Hepatocyte (in vitro differentiated cells): ENCODE measurements at regions not wholly inside any gene's neighbourhood (a gene's known extent, or its start where the extent isn't known, plus 50 kb on each side); places are given as distances from the start of the nearest gene placed in this dataset.
"Not testable (repeated sequence)": the region's sequence is repeated elsewhere in the genome, so short reads cannot be mapped to it uniquely, and the experiment has no call there.

Experiments
- DNase-seq: peaks from one replicate; pipeline ENCODE4 v3.0.0-alpha.2; 2016; ENCODE audit warnings: low spot score
- H2AFZ ChIP-seq: fragments of 200-600 bp; sonication (generic); 2 replicates; pipeline ENCODE4 v1.6.0; 2016; ENCODE audit warnings: antibody characterized with exemption, mild to moderate bottlenecking
- H3K27ac ChIP-seq: fragments of 200-600 bp; sonication (generic); 2 replicates; pipeline ENCODE4 v1.5.1; 2016; ENCODE audit warnings: mild to moderate bottlenecking
- H3K27me3 ChIP-seq: fragments of 200-600 bp; sonication (generic); 2 replicates; pipeline ENCODE4 v1.6.1; 2016
- H3K36me3 ChIP-seq: fragments of 200-600 bp; sonication (generic); replicated peaks from 2 replicates; pipeline ENCODE4 v1.5.1; 2016; ENCODE audit warnings: low read depth; ENCODE audit not compliant: insufficient read depth
- H3K4me1 ChIP-seq: fragments of 200-600 bp; sonication (generic); 2 replicates; pipeline ENCODE4 v1.5.1; 2016; ENCODE audit warnings: mild to moderate bottlenecking, moderate library complexity; ENCODE audit not compliant: insufficient read depth
- H3K4me2 ChIP-seq: fragments of 200-600 bp; sonication (generic); 2 replicates; pipeline ENCODE4 v1.6.0; 2016
- H3K4me3 ChIP-seq: fragments of 200-600 bp; sonication (generic); 2 replicates; pipeline ENCODE4 v1.5.1; 2016; ENCODE audit warnings: mild to moderate bottlenecking
- H3K79me2 ChIP-seq: fragments of 200-600 bp; sonication (generic); 2 replicates; pipeline ENCODE4 v1.6.0; 2017; ENCODE audit warnings: mild to moderate bottlenecking
- H3K9me2 ChIP-seq: fragments of 200-600 bp; sonication (generic); replicated peaks from 2 replicates; pipeline ENCODE4 v1.6.0; 2017; ENCODE audit warnings: mild to moderate bottlenecking; ENCODE audit not compliant: insufficient read depth
- H3K9me3 ChIP-seq: fragments of 200-600 bp; sonication (generic); 2 replicates; pipeline ENCODE4 v1.5.1; 2016; ENCODE audit warnings: low read depth, mild to moderate bottlenecking
- H4K20me1 ChIP-seq: fragments of 200-600 bp; sonication (generic); 2 replicates; pipeline ENCODE4 v1.6.0; 2016; ENCODE audit warnings: mild to moderate bottlenecking; ENCODE audit not compliant: insufficient read depth, poor library complexity, severe bottlenecking
- CTCF ChIP-seq: fragments of 200-600 bp; sonication (generic); IDR thresholded peaks from 2 replicates; pipeline ENCODE4 v1.5.1; 2016; ENCODE audit warnings: antibody characterized with exemption, mild to moderate bottlenecking; ENCODE audit not compliant: poor library complexity
- EZH2 ChIP-seq: fragments of 200-600 bp; sonication (generic); IDR thresholded peaks from 2 replicates; pipeline ENCODE4 v1.6.1; 2016; ENCODE audit warnings: antibody characterized with exemption, mild to moderate bottlenecking, borderline replicate concordance
- EZH2phosphoT487 ChIP-seq: fragments of 200-600 bp; sonication (generic); IDR thresholded peaks from one replicate; pipeline ENCODE4 v1.6.1; 2018; ENCODE audit warnings: antibody characterized with exemption, mild to moderate bottlenecking, low read depth, moderate library complexity; ENCODE audit not compliant: unreplicated experiment, severe bottlenecking
- WGBS: methylation state at CpG from one replicate; pipeline ENCODE4 v1.1.6; 2016; ENCODE audit warnings: low lambda C conversion rate; ENCODE audit errors: missing lambda C conversion rate; 5-methylcytosine and 5-hydroxymethylcytosine counted together

- no peaks in the 10 kb centered on the region for H4K20me1 ChIP-seq
- H3K9me2 ChIP-seq: no peaks in the 10 kb centered on the region
- no peaks in the 10 kb centered on the region for H3K27me3 ChIP-seq
- no peaks in the 10 kb centered on the region for H3K79me2 ChIP-seq
- no peaks in the 10 kb centered on the region for H3K9me3 ChIP-seq
- TF ChIP-seq EZH2 (no peak), EZH2phosphoT487 (no peak), CTCF (no peak)
- no peak overlapping the region for H3K27ac ChIP-seq
- no peak for DNase-seq
- no peaks in the 10 kb centered on the region for H3K36me3 ChIP-seq
- H3K4me1 ChIP-seq: no peaks in the 10 kb centered on the region
- H3K4me2 ChIP-seq: no peak overlapping the region
- no peak overlapping the region for H2AFZ ChIP-seq
- no peak overlapping the region for H3K4me3 ChIP-seq
These were observed 1221.5 kb downstream of the FSCB start for GRCh38 chr14:43285575-43285974.

GRCh38 chr14:43260056-43260455 lies 1247.0 kb downstream of the FSCB start:
- Histone ChIP-seq H3K27ac (no peak overlapping the region), H3K4me3 (no peak overlapping the region), H3K79me2 (no peaks in the 10 kb centered on the region), H3K36me3 (no peaks in the 10 kb centered on the region), H3K9me3 (no peaks in the 10 kb centered on the region), H3K4me2 (no peak overlapping the region), H3K9me2 (no peaks in the 10 kb centered on the region), H2AFZ (no peak overlapping the region), H4K20me1 (no peaks in the 10 kb centered on the region), H3K4me1 (no peaks in the 10 kb centered on the region), H3K27me3 (no peaks in the 10 kb centered on the region)
- no peak for TF ChIP-seq EZH2phosphoT487
- no peak for TF ChIP-seq EZH2
- TF ChIP-seq CTCF: no peak
- DNase-seq: no peak
- WGBS: 90% methylated on average over 4 of the region's 4 CpGs

- Histone ChIP-seq H3K27ac (no peak overlapping the region), H3K79me2 (no peaks in the 10 kb centered on the region), H3K36me3 (no peaks in the 10 kb centered on the region), H3K4me2 (no peak overlapping the region), H3K4me3 (no peak overlapping the region), H3K27me3 (no peaks in the 10 kb centered on the region), H2AFZ (no peak overlapping the region), H3K4me1 (no peaks in the 10 kb centered on the region), H4K20me1 (no peaks in the 10 kb centered on the region), H3K9me2 (no peaks in the 10 kb centered on the region), H3K9me3 (no peaks in the 10 kb centered on the region)
- TF ChIP-seq CTCF: no peak
- TF ChIP-seq EZH2: no peak
- no peak for TF ChIP-seq EZH2phosphoT487
- 73% methylated on average over 2 of the region's 2 CpGs for WGBS
- DNase-seq: no peak
These were observed 1248.7 kb downstream of the FSCB start for GRCh38 chr14:43258396-43258795.

GRCh38 chr14:43256996-43257395 lies 1250.1 kb downstream of the FSCB start:
- H3K36me3 ChIP-seq, H2AFZ ChIP-seq, H3K27me3 ChIP-seq, H4K20me1 ChIP-seq, H3K27ac ChIP-seq, H3K4me2 ChIP-seq, DNase-seq, H3K4me3 ChIP-seq, H3K9me2 ChIP-seq, H3K4me1 ChIP-seq, H3K9me3 ChIP-seq, H3K79me2 ChIP-seq: not testable (repeated sequence)
- WGBS: 78% methylated on average over 5 of the region's 5 CpGs
